SJSA1 (cell line): ENCODE measurements at regions not wholly inside any gene's neighbourhood (a gene's known extent, or its start where the extent isn't known, plus 50 kb on each side); places are given as distances from the start of the nearest gene placed in this dataset.

Experiments
- DNase-seq, 2 experiments: peaks; one replicate each; pipeline ENCODE4 v3.0.0-alpha.2; 2015 to 2020; ENCODE audit warnings: low spot score in 2 of 2, low read depth in 1 of 2
- H3K27ac ChIP-seq: fragments of 250-450 bp; sonication (Bioruptor Pico); 2 replicates; pipeline ENCODE4 v1.5.1; 2020; ENCODE audit warnings: mild to moderate bottlenecking, moderate library complexity
- H3K27me3 ChIP-seq: fragments of 250-450 bp; sonication (Bioruptor Pico); replicated peaks from 2 replicates; pipeline ENCODE4 v1.5.1; 2020; ENCODE audit warnings: mild to moderate bottlenecking, moderate library complexity
- H3K36me3 ChIP-seq: fragments of 250-450 bp; sonication (Bioruptor Pico); 2 replicates; pipeline ENCODE4 v1.5.1; 2020; ENCODE audit warnings: mild to moderate bottlenecking
- H3K4me1 ChIP-seq: fragments of 250-450 bp; sonication (Bioruptor Pico); replicated peaks from 2 replicates; pipeline ENCODE4 v1.6.1; 2021; ENCODE audit warnings: mild to moderate bottlenecking
- H3K4me3 ChIP-seq: fragments of 250-450 bp; sonication (Bioruptor Pico); 2 replicates; pipeline ENCODE4 v1.5.1; 2020; ENCODE audit warnings: mild to moderate bottlenecking
- H3K9me3 ChIP-seq: fragments of 250-450 bp; sonication (Bioruptor Pico); replicated peaks from 2 replicates; pipeline ENCODE4 v1.5.1; 2020; ENCODE audit warnings: mild to moderate bottlenecking

DNA sequence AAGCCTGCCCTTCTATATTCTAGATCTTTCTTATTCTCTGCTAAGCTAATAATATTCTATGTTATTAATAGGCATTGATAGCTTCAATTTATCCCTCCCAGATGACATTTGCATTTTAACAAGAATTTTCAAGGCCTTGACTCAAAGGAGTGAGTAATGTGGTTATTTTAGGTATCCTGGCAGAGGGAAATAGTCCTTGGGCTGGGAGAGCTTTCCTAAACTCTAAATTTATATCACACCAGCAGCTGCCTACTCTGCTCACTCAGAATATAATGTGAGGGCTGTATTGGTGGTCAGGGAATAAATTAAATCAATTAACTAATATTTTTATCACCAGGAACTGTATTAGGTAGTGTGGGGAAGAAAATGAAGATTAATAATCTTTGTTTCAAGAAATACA, 74.8 kb upstream of the ADAM23 start:
- no peak for DNase-seq
- H3K27ac ChIP-seq = no peak overlapping the region
- no peaks in the 10 kb centered on the region for H3K9me3 ChIP-seq
- H3K4me3 ChIP-seq = no peak overlapping the region
- no peaks in the 10 kb centered on the region for H3K27me3 ChIP-seq
- no peaks in the 10 kb centered on the region for H3K4me1 ChIP-seq
- H3K36me3 ChIP-seq = no peaks in the 10 kb centered on the region

GRCh38 chr2:206368933-206369569, 74.3 kb upstream of the ADAM23 start:
- Histone ChIP-seq H3K27ac (no peak overlapping the region), H3K4me1 (no peaks in the 10 kb centered on the region), H3K27me3 (no peaks in the 10 kb centered on the region), H3K9me3 (no peaks in the 10 kb centered on the region), H3K4me3 (no peak overlapping the region), H3K36me3 (no peaks in the 10 kb centered on the region)
- DNase-seq = no peak

GRCh38 chr2:206375956-206376355, 67.4 kb upstream of the ADAM23 start:
- H3K4me3 ChIP-seq = no peak overlapping the region
- no peaks in the 10 kb centered on the region for H3K4me1 ChIP-seq
- no peaks in the 10 kb centered on the region for H3K27me3 ChIP-seq
- H3K27ac ChIP-seq = no peak overlapping the region
- no peaks in the 10 kb centered on the region for H3K36me3 ChIP-seq
- no peaks in the 10 kb centered on the region for H3K9me3 ChIP-seq
- DNase-seq = no peak

GRCh38 chr2:206378835-206379234, 64.5 kb upstream of the ADAM23 start:
- no peak for DNase-seq
- H3K36me3 ChIP-seq = no peaks in the 10 kb centered on the region
- H3K4me1 ChIP-seq = no peaks in the 10 kb centered on the region
- no peak overlapping the region for H3K4me3 ChIP-seq
- no peak overlapping the region for H3K27ac ChIP-seq
- no peaks in the 10 kb centered on the region for H3K27me3 ChIP-seq
- no peaks in the 10 kb centered on the region for H3K9me3 ChIP-seq

GRCh38 chr2:206379266-206379665, 64.1 kb upstream of the ADAM23 start:
- no peak overlapping the region for H3K27ac ChIP-seq
- H3K4me1 ChIP-seq = no peaks in the 10 kb centered on the region
- H3K36me3 ChIP-seq = no peaks in the 10 kb centered on the region
- no peaks in the 10 kb centered on the region for H3K9me3 ChIP-seq
- no peak overlapping the region for H3K4me3 ChIP-seq
- no peaks in the 10 kb centered on the region for H3K27me3 ChIP-seq
- DNase-seq = no peak

DNA sequence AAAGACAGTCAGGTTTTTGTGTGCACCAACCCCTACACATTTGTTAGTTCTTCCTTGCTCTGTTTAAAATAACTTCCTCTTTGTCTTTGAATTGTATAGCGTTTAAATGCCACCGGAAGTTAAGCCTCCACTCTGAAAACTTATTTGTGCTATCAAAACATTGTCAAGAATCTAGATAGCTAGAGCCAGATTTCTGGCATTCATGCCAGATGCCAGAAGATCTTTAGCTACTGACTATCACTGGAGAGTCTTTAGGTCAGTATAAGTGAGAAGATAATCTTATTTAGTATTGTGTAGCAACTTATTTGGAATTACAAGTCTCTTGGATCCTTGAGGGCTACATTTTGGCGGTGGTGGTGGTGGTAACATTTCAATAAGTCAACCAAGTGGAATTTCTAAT, 63.4 kb upstream of the ADAM23 start:
- DNase-seq = no peak
- no peaks in the 10 kb centered on the region for H3K4me1 ChIP-seq
- no peaks in the 10 kb centered on the region for H3K27me3 ChIP-seq
- no peaks in the 10 kb centered on the region for H3K9me3 ChIP-seq
- no peaks in the 10 kb centered on the region for H3K36me3 ChIP-seq
- H3K27ac ChIP-seq = no peak overlapping the region
- no peak overlapping the region for H3K4me3 ChIP-seq

DNA sequence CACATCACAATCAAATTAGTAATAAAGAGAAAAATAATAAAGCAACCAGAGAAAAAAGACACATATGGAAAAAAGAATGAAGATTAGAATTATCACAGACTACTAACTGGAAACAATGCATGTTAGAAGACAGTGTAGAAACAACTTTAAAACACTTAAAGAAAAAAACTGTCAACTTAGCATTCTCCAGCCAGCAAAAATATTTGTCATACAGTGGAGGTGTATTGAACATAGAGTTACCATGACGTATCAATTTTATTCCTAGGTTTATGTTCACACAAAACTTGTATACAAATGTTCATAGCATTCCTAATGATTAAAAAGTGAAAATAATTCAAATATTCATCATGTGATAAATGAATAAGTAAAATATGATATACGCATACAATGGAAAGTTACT, 61.5 kb upstream of the ADAM23 start:
- H3K27me3 ChIP-seq = no peaks in the 10 kb centered on the region
- H3K9me3 ChIP-seq = no peaks in the 10 kb centered on the region
- no peaks in the 10 kb centered on the region for H3K4me1 ChIP-seq
- H3K27ac ChIP-seq = no peak overlapping the region
- H3K4me3 ChIP-seq = no peak overlapping the region
- H3K36me3 ChIP-seq = no peaks in the 10 kb centered on the region
- DNase-seq = no peak

GRCh38 chr2:206383669-206384068, 59.7 kb upstream of the ADAM23 start:
- Histone ChIP-seq H3K27me3 (no peaks in the 10 kb centered on the region), H3K4me3 (no peak overlapping the region), H3K9me3 (no peaks in the 10 kb centered on the region), H3K4me1 (no peaks in the 10 kb centered on the region), H3K27ac (no peak overlapping the region), H3K36me3 (no peaks in the 10 kb centered on the region)
- no peak for DNase-seq

DNA sequence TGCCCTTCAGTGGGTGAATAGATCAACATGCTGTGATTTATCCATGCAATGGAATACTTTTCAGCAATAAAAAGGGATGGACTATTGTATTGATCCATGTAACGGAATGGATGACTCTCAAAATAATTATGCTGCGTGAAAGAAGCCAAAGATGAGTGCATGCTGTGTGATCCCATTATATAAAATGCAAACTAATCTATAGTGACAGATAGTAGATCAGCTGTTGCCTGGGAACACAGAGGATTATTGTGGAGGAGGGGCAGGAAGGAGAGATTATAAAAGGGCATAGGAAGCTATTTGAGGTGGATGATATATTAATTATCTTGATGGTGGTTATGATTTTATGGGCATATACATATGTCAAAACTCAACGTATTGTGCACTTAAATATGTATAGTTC, 55.5 kb upstream of the ADAM23 start:
- H3K27me3 ChIP-seq = no peaks in the 10 kb centered on the region
- H3K9me3 ChIP-seq = no peaks in the 10 kb centered on the region
- H3K4me3 ChIP-seq = no peak overlapping the region
- DNase-seq = no peak
- no peaks in the 10 kb centered on the region for H3K4me1 ChIP-seq
- no peaks in the 10 kb centered on the region for H3K36me3 ChIP-seq
- H3K27ac ChIP-seq = no peak overlapping the region

- Histone ChIP-seq H3K27me3 (no peaks in the 10 kb centered on the region), H3K4me1 (no peaks in the 10 kb centered on the region), H3K36me3 (no peaks in the 10 kb centered on the region)
These were observed 54.6 kb upstream of the ADAM23 start for GRCh38 chr2:206388698-206389097.

DNA sequence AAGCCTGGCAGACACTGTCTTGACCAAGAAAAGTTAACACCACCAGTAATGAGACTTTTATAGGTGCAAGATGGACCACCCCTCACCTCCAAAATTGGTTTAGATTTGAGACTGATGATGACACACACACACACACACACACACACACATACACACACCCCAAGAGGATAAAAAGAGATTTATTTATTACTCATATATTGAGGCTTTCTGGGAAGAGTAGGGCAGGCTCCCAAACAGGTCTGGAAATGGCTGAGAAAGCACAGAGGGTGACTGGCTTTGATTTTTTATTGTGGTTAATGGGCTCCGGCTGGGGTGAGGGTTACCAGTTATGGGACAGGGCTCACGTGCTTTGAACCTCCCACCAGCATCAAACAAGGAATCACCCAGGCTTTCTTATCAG, 54.2 kb upstream of the ADAM23 start:
- no peaks in the 10 kb centered on the region for H3K27me3 ChIP-seq
- H3K4me1 ChIP-seq = no peaks in the 10 kb centered on the region
- no peak for DNase-seq
- no peak overlapping the region for H3K4me3 ChIP-seq
- no peak overlapping the region for H3K27ac ChIP-seq
- H3K36me3 ChIP-seq = no peaks in the 10 kb centered on the region
- H3K9me3 ChIP-seq = no peaks in the 10 kb centered on the region

More at GRCh38 chr2:206388698-206389097, 54.6 kb upstream of the ADAM23 start:
- DNase-seq = no peak
- H3K9me3 ChIP-seq = no peaks in the 10 kb centered on the region
- no peak overlapping the region for H3K27ac ChIP-seq
- H3K4me3 ChIP-seq = no peak overlapping the region

DNA sequence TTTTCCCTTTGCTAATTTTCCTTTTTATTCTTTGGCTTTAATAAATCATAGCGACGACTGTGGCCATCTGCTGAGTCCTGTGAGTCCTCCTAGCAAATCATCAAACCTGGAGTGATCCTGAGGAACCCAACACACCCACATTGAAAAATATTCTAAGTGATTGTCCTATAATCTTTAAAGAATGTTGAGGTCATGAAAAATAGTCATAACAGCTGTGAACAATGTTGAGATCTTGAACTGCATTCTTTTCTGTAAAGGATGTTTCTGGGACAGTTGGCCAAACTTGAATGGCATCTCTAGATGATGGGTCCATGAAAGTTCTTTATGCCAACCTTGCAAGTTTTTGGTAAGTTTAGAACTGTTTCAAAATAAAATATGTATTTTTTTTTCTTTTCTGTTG, 53.2 kb upstream of the ADAM23 start:
- no peak for DNase-seq
- no peak overlapping the region for H3K4me3 ChIP-seq
- no peaks in the 10 kb centered on the region for H3K4me1 ChIP-seq
- no peak overlapping the region for H3K27ac ChIP-seq
- H3K36me3 ChIP-seq = no peaks in the 10 kb centered on the region
- H3K9me3 ChIP-seq = no peaks in the 10 kb centered on the region
- no peaks in the 10 kb centered on the region for H3K27me3 ChIP-seq

DNA sequence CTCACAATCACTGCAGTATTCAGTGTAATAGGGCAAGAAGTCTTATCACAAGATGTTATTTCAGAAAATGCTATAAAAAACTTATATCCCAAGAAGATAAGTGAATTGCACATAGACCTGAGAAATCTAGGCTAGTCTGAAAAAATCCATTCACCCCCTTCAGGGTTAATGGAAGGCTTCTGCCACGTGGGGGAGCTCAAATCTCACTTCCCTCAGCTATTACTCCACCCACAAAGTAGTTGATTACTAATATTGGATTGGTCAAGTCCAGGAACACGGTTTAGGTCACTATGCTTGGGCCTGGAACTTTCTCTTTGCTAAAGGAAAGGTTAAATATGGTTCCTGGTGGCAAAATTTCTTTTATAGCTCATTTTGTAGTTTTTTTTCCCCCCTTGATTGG, 51.2 kb upstream of the ADAM23 start:
- H3K4me1 ChIP-seq = no peaks in the 10 kb centered on the region
- H3K4me3 ChIP-seq = no peak overlapping the region
- H3K9me3 ChIP-seq = no peaks in the 10 kb centered on the region
- no peaks in the 10 kb centered on the region for H3K36me3 ChIP-seq
- peak in 1 of 2 experiments; percentile 3 for DNase-seq
- H3K27ac ChIP-seq = no peak overlapping the region
- H3K27me3 ChIP-seq = no peaks in the 10 kb centered on the region
